Central memory CD8-positive, alpha-beta T cell (primary cell): ENCODE measurements at regions not wholly inside any gene's neighbourhood (a gene's known extent, or its start where the extent isn't known, plus 50 kb on each side); places are given as distances from the start of the nearest gene placed in this dataset.
"Not testable (repeated sequence)": the region's sequence is repeated elsewhere in the genome, so short reads cannot be mapped to it uniquely, and the experiment has no call there.

ENCODE experiments used
- ATAC-seq: fragments of 150-1000 bp; cut with Tn5 transposase; replicated peaks from 2 replicates; pipeline ENCODE4 v1.10.0; 2022; ENCODE audit warnings: mild to moderate bottlenecking, moderate FRiP score, moderate number of reproducible peaks; ENCODE audit not compliant: poor library complexity, severe bottlenecking; ENCODE audit errors: extremely low read depth
- DNase-seq, 2 donors: peaks; one replicate each; pipeline ENCODE4 v3.0.0; 2021; ENCODE audit warnings: low spot score in 2 of 2
- H3K27ac Mint-ChIP-seq: one replicate; pipeline ENCODE4 v1.8.0; 2022; ENCODE audit warnings: low read depth, mild to moderate bottlenecking, moderate library complexity, mixed read lengths
- H3K27me3 Mint-ChIP-seq: one replicate; pipeline ENCODE4 v1.8.0; 2022; ENCODE audit warnings: mixed read lengths
- H3K36me3 Mint-ChIP-seq: one replicate; pipeline ENCODE4 v1.8.0; 2022; ENCODE audit warnings: mild to moderate bottlenecking, moderate library complexity, mixed read lengths; ENCODE audit not compliant: insufficient read depth
- H3K4me1 Mint-ChIP-seq: one replicate; pipeline ENCODE4 v1.8.0; 2022; ENCODE audit warnings: mixed read lengths
- H3K4me3 Mint-ChIP-seq: one replicate; pipeline ENCODE4 v1.8.0; 2022; ENCODE audit warnings: mild to moderate bottlenecking, moderate library complexity, mixed read lengths
- H3K9me3 Mint-ChIP-seq: one replicate; pipeline ENCODE4 v1.8.0; 2022; ENCODE audit warnings: mixed read lengths

- Mint-ChIP-seq H3K27ac (no peak overlapping the region), H3K9me3 (no peaks in the 10 kb centered on the region), H3K36me3 (no peaks in the 10 kb centered on the region), H3K4me3 (no peak overlapping the region), H3K27me3 (peaks cover 2% of the 10 kb centered on the region), H3K4me1 (no peaks in the 10 kb centered on the region)
- ATAC-seq = no peak
- no peak for DNase-seq
Observed at GRCh38 chr11:129620237-129621104, 195.2 kb upstream of the TMEM45B start.

GRCh38 chr11:129625930-129626329 lies 189.7 kb upstream of the TMEM45B start:
- ATAC-seq (no peak), DNase-seq (no peak)
- Mint-ChIP-seq H3K9me3 (no peaks in the 10 kb centered on the region), H3K4me3 (no peak overlapping the region), H3K4me1 (no peaks in the 10 kb centered on the region), H3K27me3 (peaks cover 9% of the 10 kb centered on the region), H3K36me3 (no peaks in the 10 kb centered on the region), H3K27ac (no peak overlapping the region)

GRCh38 chr11:129631201-129631600 lies 184.4 kb upstream of the TMEM45B start:
- Mint-ChIP-seq H3K27ac (no peak overlapping the region), H3K4me1 (no peaks in the 10 kb centered on the region), H3K27me3 (no peaks in the 10 kb centered on the region), H3K36me3 (no peaks in the 10 kb centered on the region), H3K9me3 (no peaks in the 10 kb centered on the region), H3K4me3 (no peak overlapping the region)
- DNase-seq = no peak
- no peak for ATAC-seq

DNA sequence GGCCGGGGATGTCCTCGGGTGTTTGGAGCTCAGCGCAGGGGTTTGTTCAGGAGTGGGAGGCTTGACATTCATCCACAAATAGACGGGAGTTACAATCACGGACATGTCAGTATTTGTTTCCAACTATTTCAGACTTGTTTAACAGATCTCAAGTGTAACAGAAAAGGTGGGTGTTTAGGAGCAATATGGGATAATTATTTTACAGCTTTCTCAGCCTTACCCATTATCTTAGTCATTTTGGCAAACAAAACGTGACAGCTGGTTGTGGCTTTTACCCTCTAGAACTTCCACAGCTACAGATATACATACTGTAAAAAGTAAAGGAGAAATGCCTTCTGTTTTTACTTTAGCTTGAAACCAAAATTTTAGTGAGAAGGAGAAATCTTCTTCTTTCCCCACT lies 178.7 kb upstream of the TMEM45B start:
- H3K27ac Mint-ChIP-seq = no peak overlapping the region
- no peaks in the 10 kb centered on the region for H3K27me3 Mint-ChIP-seq
- DNase-seq (no peak), ATAC-seq (no peak)
- no peaks in the 10 kb centered on the region for H3K36me3 Mint-ChIP-seq
- H3K4me3 Mint-ChIP-seq = no peak overlapping the region
- no peaks in the 10 kb centered on the region for H3K4me1 Mint-ChIP-seq
- H3K9me3 Mint-ChIP-seq = no peaks in the 10 kb centered on the region

GRCh38 chr11:129637473-129637872 lies 178.2 kb upstream of the TMEM45B start:
- Mint-ChIP-seq H3K36me3 (no peaks in the 10 kb centered on the region), H3K27ac (no peak overlapping the region), H3K4me3 (no peak overlapping the region), H3K4me1 (no peaks in the 10 kb centered on the region), H3K27me3 (no peaks in the 10 kb centered on the region), H3K9me3 (no peaks in the 10 kb centered on the region)
- no peak for ATAC-seq
- DNase-seq = no peak

DNA sequence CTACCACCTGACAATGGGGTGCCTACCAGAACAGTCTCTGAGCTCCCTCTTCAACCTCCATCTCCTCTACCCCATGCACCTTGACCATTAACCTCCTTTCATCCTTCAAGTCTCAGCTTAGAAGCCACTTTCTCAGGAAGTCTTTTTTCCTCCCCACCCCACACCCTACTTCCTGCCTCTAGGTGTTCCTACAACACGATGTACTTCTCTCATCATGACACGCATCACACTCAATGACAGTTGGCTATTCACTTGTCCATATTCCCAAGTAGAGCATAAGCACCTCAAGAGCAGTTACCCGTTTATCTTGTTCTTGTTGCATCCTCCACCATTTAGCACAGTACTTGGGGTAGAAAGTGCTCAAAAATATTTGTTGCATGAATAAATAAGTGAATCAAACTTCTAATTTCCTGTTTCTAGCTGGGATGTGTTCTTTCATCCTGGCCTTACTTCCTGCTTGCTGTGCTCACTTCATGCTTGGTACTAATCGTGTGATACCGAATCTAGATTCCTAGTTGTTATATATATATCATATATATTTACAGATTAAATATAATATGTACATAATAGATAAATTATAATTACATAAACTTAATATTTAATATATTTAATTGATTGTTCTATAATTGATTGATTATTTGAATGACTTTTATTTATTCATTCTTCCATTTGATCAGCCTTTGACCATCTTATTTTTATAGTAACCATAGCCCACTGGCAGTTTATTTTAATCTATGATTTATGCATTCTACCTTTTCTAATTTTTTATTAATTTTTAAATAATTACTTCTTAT lies 177.5 kb upstream of the TMEM45B start:
- Mint-ChIP-seq H3K27me3 (no peaks in the 10 kb centered on the region), H3K4me3 (no peak overlapping the region), H3K4me1 (no peaks in the 10 kb centered on the region), H3K27ac (no peak overlapping the region), H3K9me3 (no peaks in the 10 kb centered on the region), H3K36me3 (no peaks in the 10 kb centered on the region)
- DNase-seq (no peak), ATAC-seq (no peak)

- ATAC-seq = no peak
- Mint-ChIP-seq H3K27me3 (peaks cover 4% of the 10 kb centered on the region), H3K4me3 (no peak overlapping the region), H3K9me3 (no peaks in the 10 kb centered on the region), H3K4me1 (no peaks in the 10 kb centered on the region), H3K27ac (no peak overlapping the region), H3K36me3 (peaks cover under 1% of the 10 kb centered on the region)
- no peak for DNase-seq
Observed at GRCh38 chr11:129639300-129639699, 176.3 kb upstream of the TMEM45B start.

- Mint-ChIP-seq H3K4me3 (no peak overlapping the region), H3K27me3 (peaks cover 16% of the 10 kb centered on the region), H3K9me3 (no peaks in the 10 kb centered on the region), H3K4me1 (no peaks in the 10 kb centered on the region), H3K27ac (no peak overlapping the region), H3K36me3 (peaks cover 2% of the 10 kb centered on the region)
- ATAC-seq (no peak), DNase-seq (no peak)
Observed at GRCh38 chr11:129640671-129641070, 175.0 kb upstream of the TMEM45B start.

DNA sequence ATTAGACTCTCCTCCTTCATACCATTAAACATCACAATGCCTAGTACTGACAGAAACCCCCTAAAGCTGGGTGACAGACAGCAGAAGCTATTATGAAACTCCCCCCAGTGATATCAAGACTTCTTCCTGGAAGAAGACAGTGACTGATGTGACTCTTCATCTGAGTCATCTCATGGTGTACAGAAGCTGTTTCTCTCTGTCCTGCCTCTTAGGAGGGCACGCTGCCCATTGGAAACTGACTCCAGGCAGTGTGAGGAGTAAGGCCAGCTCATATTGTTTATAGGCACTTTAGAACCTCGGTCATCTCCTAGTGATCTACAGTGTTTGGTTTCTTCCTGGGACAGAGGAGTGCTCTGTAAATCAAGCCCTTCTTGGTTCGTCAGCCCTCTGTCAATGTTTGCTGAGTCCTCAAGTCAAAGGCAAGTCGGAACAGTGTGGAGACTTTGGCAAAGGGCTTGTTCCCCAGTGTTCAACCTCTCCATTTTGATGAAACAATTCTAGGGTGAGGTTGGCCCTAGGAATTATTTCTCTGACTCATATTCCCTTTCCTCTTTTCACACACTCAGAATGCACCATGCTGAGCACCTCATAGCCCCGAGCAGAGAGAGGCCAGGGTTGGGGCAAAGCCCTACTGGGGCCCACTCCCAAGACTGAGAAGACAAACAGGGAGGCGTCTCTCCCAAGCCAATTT lies 172.5 kb upstream of the TMEM45B start:
- Mint-ChIP-seq H3K36me3 (peaks cover 2% of the 10 kb centered on the region), H3K27me3 (peaks cover 21% of the 10 kb centered on the region), H3K9me3 (no peaks in the 10 kb centered on the region), H3K27ac (no peak overlapping the region), H3K4me1 (no peaks in the 10 kb centered on the region), H3K4me3 (no peak overlapping the region)
- ATAC-seq = no peak
- no peak for DNase-seq

- H3K4me3 Mint-ChIP-seq = no peak overlapping the region
- no peak for DNase-seq
- no peaks in the 10 kb centered on the region for H3K9me3 Mint-ChIP-seq
- no peak overlapping the region for H3K27ac Mint-ChIP-seq
- ATAC-seq = no peak
- H3K27me3 Mint-ChIP-seq = peaks cover 21% of the 10 kb centered on the region
- H3K4me1 Mint-ChIP-seq = no peaks in the 10 kb centered on the region
- H3K36me3 Mint-ChIP-seq = peaks cover 2% of the 10 kb centered on the region
Observed at GRCh38 chr11:129644326-129644725, 171.3 kb upstream of the TMEM45B start.

GRCh38 chr11:129645943-129646342 lies 169.7 kb upstream of the TMEM45B start:
- H3K27ac Mint-ChIP-seq = no peak overlapping the region

GRCh38 chr11:129650044-129650443 lies 165.6 kb upstream of the TMEM45B start:
- not testable (repeated sequence) for ATAC-seq, DNase-seq, H3K27ac Mint-ChIP-seq, H3K4me1 Mint-ChIP-seq, H3K4me3 Mint-ChIP-seq, H3K36me3 Mint-ChIP-seq
- peaks cover 20% of the 10 kb centered on the region for H3K9me3 Mint-ChIP-seq
- peaks cover 10% of the 10 kb centered on the region for H3K27me3 Mint-ChIP-seq

More at GRCh38 chr11:129645943-129646342, 169.7 kb upstream of the TMEM45B start:
- Mint-ChIP-seq H3K36me3 (peaks cover 2% of the 10 kb centered on the region), H3K9me3 (no peaks in the 10 kb centered on the region), H3K27me3 (peaks cover 21% of the 10 kb centered on the region), H3K4me1 (no peaks in the 10 kb centered on the region), H3K4me3 (no peak overlapping the region)
- DNase-seq (no peak), ATAC-seq (no peak)
